ENCODE measurements at regions not wholly inside any gene's neighbourhood (a gene's known extent, or its start where the extent isn't known, plus 50 kb on each side); places are given as distances from the start of the nearest gene placed in this dataset.
"Not testable (repeated sequence)": the region's sequence is repeated elsewhere in the genome, so short reads cannot be mapped to it uniquely, and the experiment has no call there.

DNA sequence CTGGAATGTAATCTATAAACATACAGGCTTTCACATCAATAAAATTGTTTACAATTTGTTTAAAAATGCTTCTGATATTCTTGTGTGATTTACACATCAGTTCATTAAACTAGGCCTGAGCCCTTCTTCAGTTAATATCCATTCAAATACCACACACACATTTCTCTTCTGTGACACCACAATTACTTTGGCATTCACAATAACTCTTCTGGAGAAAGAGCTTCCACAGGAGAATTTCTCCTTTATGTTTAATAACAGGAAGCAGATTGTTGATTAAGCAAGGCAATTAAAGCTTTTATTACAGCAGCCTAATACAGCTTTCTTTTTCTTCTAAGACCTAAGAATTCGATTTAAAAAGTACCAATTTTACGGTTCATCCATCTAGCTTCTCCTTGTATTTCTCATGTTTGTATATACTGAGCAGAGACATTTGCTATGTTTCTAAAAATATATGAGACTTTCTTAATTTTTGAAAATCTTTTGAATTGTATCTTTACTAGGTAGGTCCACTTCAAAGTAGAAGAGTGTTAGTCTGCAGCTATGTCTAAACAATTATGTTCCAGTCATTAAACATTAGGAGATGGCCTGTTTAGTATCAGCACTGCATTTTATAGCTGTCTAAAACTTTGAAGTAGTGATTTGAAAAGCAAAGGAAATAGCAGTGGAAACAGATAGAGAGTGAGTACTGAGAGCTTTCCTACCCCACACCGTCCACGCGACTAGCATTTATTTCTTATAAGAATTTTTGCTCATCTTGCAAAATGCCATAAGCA is 511.1 kb upstream of the UBE2E2 start:
- H3K27ac Mint-ChIP-seq, result no peak overlapping the region
- DNase-seq (no peak), ATAC-seq (no peak)
- no peaks in the 10 kb centered on the region for H3K36me3 Mint-ChIP-seq (ENCODE audit: low read depth)
- no peaks in the 10 kb centered on the region for H3K27me3 Mint-ChIP-seq
- no peaks in the 10 kb centered on the region for H3K4me1 Mint-ChIP-seq
- H3K9me3 ChIP-seq (ENCODE audit: control insufficient read depth, low read length, poor library complexity, severe bottlenecking), result no peaks in the 10 kb centered on the region
- H3K4me3 Mint-ChIP-seq, result no peak overlapping the region

DNA sequence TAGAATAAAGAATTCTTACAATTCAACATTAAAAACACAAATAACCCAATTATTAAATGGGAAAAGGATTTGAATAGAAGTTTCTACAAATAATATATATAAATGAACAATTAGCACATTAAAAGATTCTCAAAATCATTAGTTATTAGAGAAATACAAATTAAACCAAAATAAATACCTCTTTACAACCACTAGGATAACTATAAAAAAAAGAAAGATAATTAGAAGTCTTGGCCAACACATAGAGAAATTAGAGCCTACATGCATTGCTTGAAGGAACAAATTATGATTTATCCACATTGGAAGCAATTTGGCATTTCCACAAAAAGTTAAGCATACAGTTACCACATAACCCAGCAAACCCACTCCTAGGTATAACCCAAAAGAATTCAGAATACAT is 502.3 kb upstream of the UBE2E2 start:
- no peak for ATAC-seq
- no peak for DNase-seq
- Mint-ChIP-seq H3K4me1 (no peaks in the 10 kb centered on the region), H3K27ac (no peak overlapping the region), H3K27me3 (no peaks in the 10 kb centered on the region), H3K4me3 (no peak overlapping the region), H3K36me3 (ENCODE audit: low read depth) (no peaks in the 10 kb centered on the region)
- H3K9me3 ChIP-seq (ENCODE audit: control insufficient read depth, low read length, poor library complexity, severe bottlenecking), result no peaks in the 10 kb centered on the region

DNA sequence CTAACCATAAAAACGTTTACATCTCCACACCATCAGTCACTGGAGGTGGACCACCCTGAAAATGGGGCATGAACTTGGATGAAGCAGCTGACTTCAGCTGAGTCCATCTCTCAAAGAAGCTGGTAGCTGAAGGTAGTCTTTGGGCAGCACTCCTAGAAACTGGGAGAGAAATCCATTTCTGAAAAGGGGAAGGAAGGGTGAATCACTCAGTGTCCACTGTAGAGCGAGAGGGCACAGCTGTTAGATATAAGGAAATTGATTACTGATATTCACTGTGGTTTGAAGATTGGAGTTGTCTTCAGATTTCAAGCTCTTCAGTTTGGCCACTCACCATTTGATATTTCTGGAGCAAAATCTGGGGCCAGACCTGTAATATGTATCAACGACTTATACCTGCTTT is 499.0 kb upstream of the UBE2E2 start:
- Mint-ChIP-seq H3K27me3 (no peaks in the 10 kb centered on the region), H3K4me1 (no peaks in the 10 kb centered on the region), H3K4me3 (no peak overlapping the region), H3K36me3 (ENCODE audit: low read depth) (no peaks in the 10 kb centered on the region), H3K27ac (no peak overlapping the region)
- DNase-seq (no peak), ATAC-seq (no peak)
- H3K9me3 ChIP-seq (ENCODE audit: control insufficient read depth, low read length, poor library complexity, severe bottlenecking), result no peaks in the 10 kb centered on the region

DNA sequence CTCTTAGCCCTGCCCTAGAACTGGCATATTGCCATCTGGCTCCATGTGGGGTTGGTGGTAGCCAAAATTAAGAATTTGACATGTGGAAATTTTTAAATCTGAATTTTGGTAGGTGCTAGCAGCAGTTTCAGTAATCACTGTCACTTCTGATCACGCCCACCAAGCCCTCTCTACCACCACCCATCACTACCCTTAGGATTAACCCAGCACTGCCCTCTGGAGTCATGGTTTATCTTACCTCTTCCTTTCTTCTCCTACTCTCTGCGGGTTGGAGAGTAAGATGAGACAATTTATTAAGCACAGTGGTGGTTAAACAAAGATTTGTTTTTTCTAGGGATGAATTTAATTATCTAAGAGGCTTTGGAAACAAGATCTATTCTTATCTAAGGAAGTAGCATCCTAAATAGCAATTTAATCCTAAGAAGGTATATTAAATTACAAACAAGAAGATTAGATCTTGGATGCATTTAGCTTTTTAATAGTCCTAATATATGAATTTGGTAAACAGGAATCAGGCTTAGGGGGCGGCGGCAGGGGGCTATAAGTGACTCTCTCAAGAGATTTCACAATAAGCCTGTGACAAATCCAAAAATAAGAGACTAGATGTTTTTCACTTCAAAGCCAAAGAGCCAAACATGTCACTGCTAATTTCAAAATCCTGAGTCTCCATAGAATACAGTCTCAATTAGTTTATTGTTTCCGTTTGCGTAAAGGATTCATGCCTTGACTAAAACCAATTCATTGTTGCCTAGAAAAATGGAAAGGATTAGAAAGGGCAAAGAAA is 498.4 kb upstream of the UBE2E2 start:
- H3K9me3 ChIP-seq (ENCODE audit: control insufficient read depth, low read length, poor library complexity, severe bottlenecking), result no peaks in the 10 kb centered on the region
- no peak overlapping the region for H3K27ac Mint-ChIP-seq
- no peaks in the 10 kb centered on the region for H3K27me3 Mint-ChIP-seq
- H3K36me3 Mint-ChIP-seq (ENCODE audit: low read depth), result no peaks in the 10 kb centered on the region
- ATAC-seq (no peak), DNase-seq (no peak)
- H3K4me3 Mint-ChIP-seq, result no peak overlapping the region
- no peaks in the 10 kb centered on the region for H3K4me1 Mint-ChIP-seq

DNA sequence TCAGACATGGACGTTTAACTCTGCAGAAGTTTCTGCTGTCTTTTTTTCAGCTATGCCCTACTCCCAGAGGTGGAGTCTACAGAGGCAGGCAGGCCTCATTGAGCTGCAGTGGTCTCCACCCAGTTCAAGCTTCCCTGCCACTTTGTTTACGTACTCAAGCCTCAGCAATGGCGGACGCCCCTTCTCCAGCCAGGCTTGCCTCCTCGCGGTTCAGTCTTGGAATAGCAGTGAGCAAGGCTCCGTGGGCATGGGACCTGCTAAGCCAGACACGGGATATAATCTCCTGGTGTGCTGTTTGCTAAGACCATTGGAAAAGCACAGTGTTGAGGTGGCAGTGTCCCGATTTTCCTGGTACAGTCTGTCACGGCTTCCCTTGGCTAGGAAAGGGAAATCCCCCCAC is 496.2 kb upstream of the UBE2E2 start:
- not testable (repeated sequence) for H3K36me3 Mint-ChIP-seq (ENCODE audit: low read depth); H3K9me3 ChIP-seq (ENCODE audit: control insufficient read depth, low read length, poor library complexity, severe bottlenecking); ATAC-seq; H3K27ac Mint-ChIP-seq; H3K4me3 Mint-ChIP-seq; H3K27me3 Mint-ChIP-seq; H3K4me1 Mint-ChIP-seq; DNase-seq

DNA sequence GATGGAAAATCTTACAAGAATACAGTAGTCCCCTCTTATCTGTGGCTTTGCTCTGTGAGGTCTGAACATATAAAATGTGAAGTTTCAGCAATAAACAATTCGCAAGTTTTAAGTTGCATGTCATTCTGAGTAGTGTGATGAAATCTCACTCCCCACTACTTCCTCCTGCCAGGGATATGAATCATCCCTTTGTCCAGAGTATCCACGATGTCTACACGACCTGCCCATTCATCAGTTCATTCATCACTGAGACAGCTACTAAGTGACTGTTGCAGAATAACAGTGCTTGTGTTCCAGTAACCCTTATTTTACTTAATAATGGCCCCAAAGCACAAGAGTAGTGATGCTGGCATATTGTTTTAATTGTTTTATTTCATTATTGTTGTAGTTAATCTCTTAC is 489.2 kb upstream of the UBE2E2 start:
- no peaks in the 10 kb centered on the region for H3K9me3 ChIP-seq (ENCODE audit: control insufficient read depth, low read length, poor library complexity, severe bottlenecking)
- no peak overlapping the region for H3K27ac Mint-ChIP-seq
- DNase-seq (no peak), ATAC-seq (no peak)
- no peaks in the 10 kb centered on the region for H3K36me3 Mint-ChIP-seq (ENCODE audit: low read depth)
- no peaks in the 10 kb centered on the region for H3K4me1 Mint-ChIP-seq
- H3K4me3 Mint-ChIP-seq, result no peak overlapping the region
- no peaks in the 10 kb centered on the region for H3K27me3 Mint-ChIP-seq

DNA sequence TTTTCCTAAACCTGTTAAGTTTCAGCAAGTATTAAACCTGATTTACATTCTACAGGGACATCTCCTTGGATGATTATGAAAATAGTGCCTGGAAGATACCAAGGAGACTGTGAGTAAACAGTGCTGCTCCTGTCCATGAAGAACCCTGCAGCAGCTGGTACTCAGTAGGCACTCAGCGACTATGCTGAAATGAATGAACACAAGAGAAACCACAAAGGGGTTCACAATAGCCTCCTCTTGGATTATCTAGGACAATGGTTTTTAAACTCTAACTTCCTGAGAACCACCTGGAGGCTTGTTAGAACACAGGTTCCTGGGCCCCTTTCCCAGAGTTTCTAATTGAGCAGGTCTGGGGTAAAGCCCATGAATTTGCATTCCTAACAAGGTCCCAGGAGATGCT is 488.4 kb upstream of the UBE2E2 start:
- Mint-ChIP-seq H3K4me3 (no peak overlapping the region), H3K27ac (no peak overlapping the region), H3K4me1 (no peaks in the 10 kb centered on the region), H3K27me3 (no peaks in the 10 kb centered on the region), H3K36me3 (ENCODE audit: low read depth) (no peaks in the 10 kb centered on the region)
- DNase-seq (no peak), ATAC-seq (no peak)
- no peaks in the 10 kb centered on the region for H3K9me3 ChIP-seq (ENCODE audit: control insufficient read depth, low read length, poor library complexity, severe bottlenecking)

DNA sequence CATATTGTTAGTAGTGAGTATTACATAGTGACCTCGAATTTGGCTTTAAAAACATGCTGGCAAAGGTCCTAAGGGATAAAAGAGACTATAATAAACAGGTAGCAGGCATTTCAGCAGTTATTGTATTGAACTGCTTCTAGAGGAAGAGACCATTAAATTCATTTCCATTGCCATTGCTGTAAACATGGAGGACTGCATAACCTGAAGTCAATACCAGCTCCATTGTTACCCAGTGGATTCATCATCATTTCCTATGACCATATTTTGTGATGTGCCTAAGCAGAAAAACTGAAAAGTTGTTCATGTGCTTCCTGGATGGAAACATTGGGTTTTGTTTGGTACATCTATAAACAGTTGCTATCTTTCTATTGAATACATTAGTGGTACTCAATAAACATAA is 482.5 kb upstream of the UBE2E2 start:
- Mint-ChIP-seq H3K36me3 (ENCODE audit: low read depth) (no peaks in the 10 kb centered on the region), H3K27me3 (no peaks in the 10 kb centered on the region), H3K4me3 (no peak overlapping the region), H3K4me1 (no peaks in the 10 kb centered on the region), H3K27ac (no peak overlapping the region)
- ATAC-seq, result no peak
- no peaks in the 10 kb centered on the region for H3K9me3 ChIP-seq (ENCODE audit: control insufficient read depth, low read length, poor library complexity, severe bottlenecking)
- no peak for DNase-seq

DNA sequence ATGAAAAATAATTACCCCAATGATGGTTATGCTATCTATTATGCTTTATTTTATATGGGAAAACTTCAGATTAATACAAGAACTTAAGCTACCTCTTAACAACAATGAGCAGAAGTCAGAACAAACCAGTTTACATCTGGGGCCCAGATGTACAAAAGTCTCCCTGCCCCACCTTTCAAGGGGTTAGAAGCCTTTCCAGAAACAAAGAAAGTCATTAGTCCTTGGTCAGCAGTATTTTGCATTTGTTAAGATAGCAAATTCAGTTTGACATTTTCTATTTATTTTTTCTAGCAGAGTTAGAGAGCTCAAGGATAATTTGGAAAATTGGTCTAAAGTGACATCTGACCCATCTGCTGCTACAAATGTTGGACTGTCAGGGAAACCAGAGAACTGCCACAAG is 478.7 kb upstream of the UBE2E2 start:
- ATAC-seq, result no peak
- Mint-ChIP-seq H3K4me1 (no peaks in the 10 kb centered on the region), H3K4me3 (no peak overlapping the region), H3K36me3 (ENCODE audit: low read depth) (no peaks in the 10 kb centered on the region), H3K27ac (no peak overlapping the region), H3K27me3 (no peaks in the 10 kb centered on the region)
- DNase-seq, result no peak
- H3K9me3 ChIP-seq (ENCODE audit: control insufficient read depth, low read length, poor library complexity, severe bottlenecking), result no peaks in the 10 kb centered on the region

DNA sequence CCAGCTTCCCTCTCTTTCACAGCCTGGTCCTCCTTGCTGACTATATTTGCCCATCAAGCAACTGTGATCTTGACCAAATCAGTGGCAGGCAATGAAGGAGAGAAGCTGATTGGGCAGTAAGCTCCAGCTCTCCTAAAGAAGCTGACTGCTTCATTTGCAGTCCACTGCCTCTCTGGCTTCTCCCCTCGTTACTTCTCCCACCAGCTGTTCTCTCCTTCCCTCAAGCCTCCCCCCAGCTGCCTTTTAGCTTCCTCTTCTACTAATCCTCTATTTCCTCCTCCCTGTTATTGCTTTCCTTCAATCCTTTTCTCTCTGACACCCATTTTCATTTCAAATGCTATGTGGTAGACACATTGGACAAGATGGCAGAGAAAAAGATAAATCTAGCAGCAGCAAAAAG is 474.7 kb upstream of the UBE2E2 start:
- Mint-ChIP-seq H3K36me3 (ENCODE audit: low read depth) (no peaks in the 10 kb centered on the region), H3K27ac (no peak overlapping the region), H3K4me3 (no peak overlapping the region), H3K27me3 (no peaks in the 10 kb centered on the region), H3K4me1 (no peaks in the 10 kb centered on the region)
- no peaks in the 10 kb centered on the region for H3K9me3 ChIP-seq (ENCODE audit: control insufficient read depth, low read length, poor library complexity, severe bottlenecking)
- ATAC-seq (no peak), DNase-seq (no peak)

DNA sequence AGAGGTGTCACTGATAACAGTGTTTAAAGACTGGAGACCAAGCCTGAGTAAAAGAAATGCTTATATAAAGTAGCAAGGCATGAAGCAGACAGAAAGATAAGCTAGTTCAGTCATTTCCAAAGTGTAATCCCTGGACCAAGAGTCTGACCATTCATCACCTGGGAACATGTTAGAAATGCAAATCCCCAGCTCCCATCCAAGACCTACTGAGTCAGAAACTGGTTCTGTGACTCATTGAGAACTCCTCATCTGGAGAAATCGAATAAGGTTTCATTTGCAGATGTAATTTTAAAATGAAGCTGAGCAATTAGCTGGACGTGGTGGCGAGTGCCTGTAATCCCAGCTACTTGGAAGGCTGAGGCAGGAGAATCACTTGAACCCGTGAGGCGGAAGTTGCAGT is 473.9 kb upstream of the UBE2E2 start:
- Mint-ChIP-seq H3K4me3 (no peak overlapping the region), H3K27ac (no peak overlapping the region), H3K36me3 (ENCODE audit: low read depth) (no peaks in the 10 kb centered on the region), H3K4me1 (no peaks in the 10 kb centered on the region), H3K27me3 (no peaks in the 10 kb centered on the region)
- DNase-seq, result no peak
- H3K9me3 ChIP-seq (ENCODE audit: control insufficient read depth, low read length, poor library complexity, severe bottlenecking), result no peaks in the 10 kb centered on the region
- no peak for ATAC-seq

DNA sequence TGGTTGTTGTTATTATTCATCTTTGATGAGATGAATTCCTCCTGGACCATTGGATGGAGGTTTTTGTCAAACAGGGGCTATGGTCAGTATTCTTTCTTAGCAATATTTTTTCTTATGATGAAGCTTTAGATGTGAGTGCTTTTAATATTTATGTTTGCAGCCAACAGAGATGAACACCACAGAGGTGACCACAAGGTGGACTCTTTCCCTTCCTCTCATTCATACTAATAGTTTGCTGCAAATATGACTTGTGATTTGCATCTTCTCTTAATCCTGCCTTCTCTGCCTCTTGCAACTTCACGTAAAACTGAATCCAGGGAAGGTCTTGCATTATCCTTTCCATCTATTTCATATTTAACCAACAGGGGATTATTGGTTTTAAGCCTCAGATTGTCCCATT is 473.1 kb upstream of the UBE2E2 start:
- ATAC-seq (no peak), DNase-seq (no peak)
- no peak overlapping the region for H3K4me3 Mint-ChIP-seq
- no peaks in the 10 kb centered on the region for H3K27me3 Mint-ChIP-seq
- no peaks in the 10 kb centered on the region for H3K36me3 Mint-ChIP-seq (ENCODE audit: low read depth)
- H3K9me3 ChIP-seq (ENCODE audit: control insufficient read depth, low read length, poor library complexity, severe bottlenecking), result no peaks in the 10 kb centered on the region
- no peak overlapping the region for H3K27ac Mint-ChIP-seq
- H3K4me1 Mint-ChIP-seq, result no peaks in the 10 kb centered on the region

DNA sequence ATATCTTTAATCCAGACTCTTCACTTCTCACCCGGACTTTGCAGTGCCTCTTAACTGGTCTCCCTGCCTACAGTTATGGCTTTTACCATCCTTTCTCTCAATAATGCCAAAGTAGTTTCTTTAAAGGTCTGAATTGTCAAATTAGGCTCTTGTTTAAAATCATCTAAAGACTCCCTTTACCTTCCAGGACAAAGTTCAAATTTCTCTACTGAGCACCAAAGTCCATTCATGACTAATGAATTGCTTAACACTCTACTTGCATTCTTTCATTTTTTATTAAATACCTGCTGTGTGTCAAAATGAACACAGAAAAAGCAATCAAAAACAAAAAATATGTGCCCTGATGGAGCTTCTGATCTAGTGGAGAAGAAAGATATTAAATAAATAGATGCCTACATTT is 472.4 kb upstream of the UBE2E2 start:
- no peak for ATAC-seq
- no peak for DNase-seq
- no peaks in the 10 kb centered on the region for H3K9me3 ChIP-seq (ENCODE audit: control insufficient read depth, low read length, poor library complexity, severe bottlenecking)
- Mint-ChIP-seq H3K36me3 (ENCODE audit: low read depth) (no peaks in the 10 kb centered on the region), H3K4me1 (no peaks in the 10 kb centered on the region), H3K27me3 (no peaks in the 10 kb centered on the region), H3K4me3 (no peak overlapping the region), H3K27ac (no peak overlapping the region)

DNA sequence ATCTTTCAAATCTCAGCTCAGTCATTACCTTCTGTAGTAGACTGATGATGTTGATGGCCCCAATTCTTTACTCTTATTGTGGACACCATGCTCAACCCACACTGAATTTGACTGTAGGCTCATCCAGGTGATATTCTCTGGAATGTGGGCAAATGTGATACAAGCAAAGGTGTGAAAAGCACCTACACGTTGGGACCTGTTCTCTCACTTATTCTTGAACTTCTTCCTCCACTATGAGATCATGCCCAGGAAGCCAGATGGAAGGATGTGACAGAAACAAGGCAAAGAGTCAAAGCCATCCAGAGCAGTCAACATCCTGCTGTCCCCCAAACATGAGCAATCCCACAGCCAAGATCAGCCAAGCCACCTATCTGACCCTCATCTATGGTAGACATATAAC is 471.2 kb upstream of the UBE2E2 start:
- no peaks in the 10 kb centered on the region for H3K9me3 ChIP-seq (ENCODE audit: control insufficient read depth, low read length, poor library complexity, severe bottlenecking)
- Mint-ChIP-seq H3K4me1 (no peaks in the 10 kb centered on the region), H3K36me3 (ENCODE audit: low read depth) (no peaks in the 10 kb centered on the region), H3K27me3 (no peaks in the 10 kb centered on the region), H3K27ac (no peak overlapping the region), H3K4me3 (no peak overlapping the region)
- DNase-seq (no peak), ATAC-seq (no peak)

Data from T-helper 17 cell (primary cell).